Neural cell (in vitro differentiated cells): ENCODE measurements at regions not wholly inside any gene's neighbourhood (a gene's known extent, or its start where the extent isn't known, plus 50 kb on each side); places are given as distances from the start of the nearest gene placed in this dataset.

Experiments
- H2AFZ ChIP-seq: fragments of 200-600, 300-800 bp; sonication (generic), shearing (Covaris generic); 2 replicates; pipeline ENCODE4 v1.6.0; 2014; ENCODE audit warnings: low read depth, mild to moderate bottlenecking, antibody characterized with exemption, low read length, moderate library complexity
- H3F3A ChIP-seq: fragments of 200-600 bp; shearing (Covaris generic); 2 replicates; pipeline ENCODE4 v1.6.1; 2016; ENCODE audit warnings: mild to moderate bottlenecking, moderate library complexity, mixed read lengths, antibody characterized with exemption, low read length; ENCODE audit not compliant: insufficient read depth, poor library complexity, severe bottlenecking
- H3K27ac ChIP-seq: fragments of 200-600, 300-800 bp; sonication (generic), shearing (Covaris generic); 2 replicates; pipeline ENCODE4 v1.5.1; 2014; ENCODE audit warnings: mild to moderate bottlenecking, low read length, moderate library complexity
- H3K27me3 ChIP-seq: fragments of 300-800, 200-600 bp; sonication (generic), shearing (Covaris generic); 2 replicates; pipeline ENCODE4 v1.6.0; 2014; ENCODE audit warnings: mild to moderate bottlenecking, low read depth, low read length, moderate library complexity; ENCODE audit not compliant: insufficient read depth
- H3K36me3 ChIP-seq: fragments of 300-800, 200-600 bp; sonication (generic), shearing (Covaris generic); 2 replicates; pipeline ENCODE4 v1.5.1; 2014; ENCODE audit warnings: mild to moderate bottlenecking, antibody characterized with exemption, low read length, moderate library complexity; ENCODE audit not compliant: insufficient read depth
- H3K4me2 ChIP-seq: fragments of 300-800, 200-600 bp; sonication (generic), shearing (Covaris generic); 2 replicates; pipeline ENCODE4 v1.6.0; 2014; ENCODE audit warnings: mild to moderate bottlenecking, low read length
- H3K4me3 ChIP-seq: fragments of 300-800, 200-600 bp; sonication (generic), shearing (Covaris generic); 2 replicates; pipeline ENCODE4 v1.5.1; 2014; ENCODE audit warnings: mild to moderate bottlenecking, low read length, moderate library complexity
- H3K79me2 ChIP-seq: fragments of 200-600 bp; shearing (Covaris generic); replicated peaks from 2 replicates; pipeline ENCODE4 v1.6.0; 2014; ENCODE audit warnings: mild to moderate bottlenecking, low read length, moderate library complexity; ENCODE audit not compliant: insufficient read depth
- H3K9ac ChIP-seq: fragments of 300-800, 200-600 bp; sonication (generic), shearing (Covaris generic); 2 replicates; pipeline ENCODE4 v1.6.1; 2016; ENCODE audit warnings: mild to moderate bottlenecking, low read length, mixed read lengths
- H3K9me2 ChIP-seq: fragments of 200-600 bp; shearing (Covaris generic); 2 replicates; pipeline ENCODE4 v1.6.1; 2016; ENCODE audit warnings: mild to moderate bottlenecking, low read length, mixed read lengths; ENCODE audit not compliant: insufficient read depth
- H3K9me3 ChIP-seq: fragments of 200-600, 300-800 bp; sonication (generic), shearing (Covaris generic); 2 replicates; pipeline ENCODE4 v1.6.1; 2016; ENCODE audit warnings: mild to moderate bottlenecking, mixed run types, low read length, moderate library complexity, mixed read lengths
- H4K20me1 ChIP-seq: fragments of 200-600 bp; shearing (Covaris generic); 2 replicates; pipeline ENCODE4 v1.6.1; 2016; ENCODE audit warnings: mild to moderate bottlenecking, mixed run types; ENCODE audit not compliant: insufficient read depth
- EP300 ChIP-seq: fragments of 450-650 bp; conservative IDR thresholded peaks from 2 replicates; pipeline ENCODE4 v1.6.1; 2014; ENCODE audit warnings: antibody characterized with exemption, mild to moderate bottlenecking, moderate library complexity; ENCODE audit not compliant: poor library complexity, severe bottlenecking
- EZH2 ChIP-seq: fragments of 200-600, 300-800 bp; shearing (Covaris generic), sonication (generic); IDR thresholded peaks from 2 replicates; pipeline ENCODE4 v1.6.1; 2014; ENCODE audit warnings: antibody characterized with exemption, low read length, borderline replicate concordance, mild to moderate bottlenecking; ENCODE audit not compliant: insufficient read depth, poor library complexity, severe bottlenecking
- MXI1 ChIP-seq: fragments of 450-650 bp; conservative IDR thresholded peaks from 2 replicates; pipeline ENCODE4 v1.6.1; 2014; ENCODE audit warnings: antibody characterized with exemption, mild to moderate bottlenecking; ENCODE audit not compliant: poor library complexity, severe bottlenecking
- POLR2AphosphoS5 ChIP-seq: IDR thresholded peaks from 2 replicates; pipeline ENCODE4 v1.6.1; 2012
- RAD21 ChIP-seq: fragments of 450-650 bp; conservative IDR thresholded peaks from 2 replicates; pipeline ENCODE4 v1.6.1; 2014; ENCODE audit warnings: antibody characterized with exemption, mild to moderate bottlenecking, moderate library complexity
- SMC3 ChIP-seq: fragments of 450-650 bp; conservative IDR thresholded peaks from 2 replicates; pipeline ENCODE4 v1.6.1; 2014; ENCODE audit warnings: antibody characterized with exemption, mild to moderate bottlenecking, moderate library complexity; ENCODE audit not compliant: poor library complexity
- TAF1 ChIP-seq: IDR thresholded peaks from 2 replicates; pipeline ENCODE4 v1.6.1; 2012; ENCODE audit warnings: low read depth
- TF ChIP-seq, protein P1 (sequence below): fragments of 450-650 bp; IDR thresholded peaks from 2 replicates; pipeline ENCODE4 v1.5.1; 2014; ENCODE audit warnings: antibody characterized with exemption, mild to moderate bottlenecking, moderate library complexity; ENCODE audit not compliant: poor library complexity, severe bottlenecking
- TF ChIP-seq, protein P2 (sequence below): IDR thresholded peaks from 2 replicates; pipeline ENCODE4 v1.6.1; 2012; ENCODE audit warnings: borderline replicate concordance

GRCh38 chr18:28485918-28486317 lies 309.0 kb upstream of the CDH2 start:
- H4K20me1 ChIP-seq = no peaks in the 10 kb centered on the region
- no peaks in the 10 kb centered on the region for H3F3A ChIP-seq
- H2AFZ ChIP-seq = no peak overlapping the region
- TF ChIP-seq MXI1 (no peak), POLR2AphosphoS5 (no peak), TAF1 (no peak), EZH2 (no peak), SMC3 (no peak), RAD21 (no peak), EP300 (no peak)
- TF ChIP-seq, protein P1, sequence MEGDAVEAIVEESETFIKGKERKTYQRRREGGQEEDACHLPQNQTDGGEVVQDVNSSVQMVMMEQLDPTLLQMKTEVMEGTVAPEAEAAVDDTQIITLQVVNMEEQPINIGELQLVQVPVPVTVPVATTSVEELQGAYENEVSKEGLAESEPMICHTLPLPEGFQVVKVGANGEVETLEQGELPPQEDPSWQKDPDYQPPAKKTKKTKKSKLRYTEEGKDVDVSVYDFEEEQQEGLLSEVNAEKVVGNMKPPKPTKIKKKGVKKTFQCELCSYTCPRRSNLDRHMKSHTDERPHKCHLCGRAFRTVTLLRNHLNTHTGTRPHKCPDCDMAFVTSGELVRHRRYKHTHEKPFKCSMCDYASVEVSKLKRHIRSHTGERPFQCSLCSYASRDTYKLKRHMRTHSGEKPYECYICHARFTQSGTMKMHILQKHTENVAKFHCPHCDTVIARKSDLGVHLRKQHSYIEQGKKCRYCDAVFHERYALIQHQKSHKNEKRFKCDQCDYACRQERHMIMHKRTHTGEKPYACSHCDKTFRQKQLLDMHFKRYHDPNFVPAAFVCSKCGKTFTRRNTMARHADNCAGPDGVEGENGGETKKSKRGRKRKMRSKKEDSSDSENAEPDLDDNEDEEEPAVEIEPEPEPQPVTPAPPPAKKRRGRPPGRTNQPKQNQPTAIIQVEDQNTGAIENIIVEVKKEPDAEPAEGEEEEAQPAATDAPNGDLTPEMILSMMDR = no peak
- TF ChIP-seq, protein P2, sequence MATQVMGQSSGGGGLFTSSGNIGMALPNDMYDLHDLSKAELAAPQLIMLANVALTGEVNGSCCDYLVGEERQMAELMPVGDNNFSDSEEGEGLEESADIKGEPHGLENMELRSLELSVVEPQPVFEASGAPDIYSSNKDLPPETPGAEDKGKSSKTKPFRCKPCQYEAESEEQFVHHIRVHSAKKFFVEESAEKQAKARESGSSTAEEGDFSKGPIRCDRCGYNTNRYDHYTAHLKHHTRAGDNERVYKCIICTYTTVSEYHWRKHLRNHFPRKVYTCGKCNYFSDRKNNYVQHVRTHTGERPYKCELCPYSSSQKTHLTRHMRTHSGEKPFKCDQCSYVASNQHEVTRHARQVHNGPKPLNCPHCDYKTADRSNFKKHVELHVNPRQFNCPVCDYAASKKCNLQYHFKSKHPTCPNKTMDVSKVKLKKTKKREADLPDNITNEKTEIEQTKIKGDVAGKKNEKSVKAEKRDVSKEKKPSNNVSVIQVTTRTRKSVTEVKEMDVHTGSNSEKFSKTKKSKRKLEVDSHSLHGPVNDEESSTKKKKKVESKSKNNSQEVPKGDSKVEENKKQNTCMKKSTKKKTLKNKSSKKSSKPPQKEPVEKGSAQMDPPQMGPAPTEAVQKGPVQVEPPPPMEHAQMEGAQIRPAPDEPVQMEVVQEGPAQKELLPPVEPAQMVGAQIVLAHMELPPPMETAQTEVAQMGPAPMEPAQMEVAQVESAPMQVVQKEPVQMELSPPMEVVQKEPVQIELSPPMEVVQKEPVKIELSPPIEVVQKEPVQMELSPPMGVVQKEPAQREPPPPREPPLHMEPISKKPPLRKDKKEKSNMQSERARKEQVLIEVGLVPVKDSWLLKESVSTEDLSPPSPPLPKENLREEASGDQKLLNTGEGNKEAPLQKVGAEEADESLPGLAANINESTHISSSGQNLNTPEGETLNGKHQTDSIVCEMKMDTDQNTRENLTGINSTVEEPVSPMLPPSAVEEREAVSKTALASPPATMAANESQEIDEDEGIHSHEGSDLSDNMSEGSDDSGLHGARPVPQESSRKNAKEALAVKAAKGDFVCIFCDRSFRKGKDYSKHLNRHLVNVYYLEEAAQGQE = no peak
- H3K36me3 ChIP-seq = no peaks in the 10 kb centered on the region
- no peaks in the 10 kb centered on the region for H3K9me3 ChIP-seq
- no peak overlapping the region for H3K9ac ChIP-seq
- no peak overlapping the region for H3K4me3 ChIP-seq
- no peak overlapping the region for H3K4me2 ChIP-seq
- H3K9me2 ChIP-seq = no peaks in the 10 kb centered on the region
- H3K27me3 ChIP-seq = no peaks in the 10 kb centered on the region
- no peaks in the 10 kb centered on the region for H3K79me2 ChIP-seq
- no peak overlapping the region for H3K27ac ChIP-seq

- H3K4me3 ChIP-seq = no peak overlapping the region
- H3K9me3 ChIP-seq = no peaks in the 10 kb centered on the region
- H3K9ac ChIP-seq = no peak overlapping the region
- H3K27ac ChIP-seq = no peak overlapping the region
- no peaks in the 10 kb centered on the region for H3K27me3 ChIP-seq
- H3K9me2 ChIP-seq = no peaks in the 10 kb centered on the region
- H3K36me3 ChIP-seq = no peaks in the 10 kb centered on the region
- H3K79me2 ChIP-seq = no peaks in the 10 kb centered on the region
- H2AFZ ChIP-seq = no peak overlapping the region
- no peak for TF ChIP-seq RAD21
- TF ChIP-seq SMC3 = no peak
- TF ChIP-seq MXI1 = no peak
- TF ChIP-seq TAF1 = no peak
- TF ChIP-seq EP300 = no peak
- no peak overlapping the region for H3K4me2 ChIP-seq
- no peaks in the 10 kb centered on the region for H4K20me1 ChIP-seq
- no peaks in the 10 kb centered on the region for H3F3A ChIP-seq
Observed at GRCh38 chr18:28485210-28485801, 308.4 kb upstream of the CDH2 start.
